SHP77 (cell line): ENCODE measurements at regions not wholly inside any gene's neighbourhood (a gene's known extent, or its start where the extent isn't known, plus 50 kb on each side); places are given as distances from the start of the nearest gene placed in this dataset.
"Not testable (repeated sequence)": the region's sequence is repeated elsewhere in the genome, so short reads cannot be mapped to it uniquely, and the experiment has no call there.

ENCODE experiments used
- DNase-seq, 2 experiments: peaks; one replicate each; lab custom pipeline; 2025; lab: John Stamatoyannopoulos, UW

DNA sequence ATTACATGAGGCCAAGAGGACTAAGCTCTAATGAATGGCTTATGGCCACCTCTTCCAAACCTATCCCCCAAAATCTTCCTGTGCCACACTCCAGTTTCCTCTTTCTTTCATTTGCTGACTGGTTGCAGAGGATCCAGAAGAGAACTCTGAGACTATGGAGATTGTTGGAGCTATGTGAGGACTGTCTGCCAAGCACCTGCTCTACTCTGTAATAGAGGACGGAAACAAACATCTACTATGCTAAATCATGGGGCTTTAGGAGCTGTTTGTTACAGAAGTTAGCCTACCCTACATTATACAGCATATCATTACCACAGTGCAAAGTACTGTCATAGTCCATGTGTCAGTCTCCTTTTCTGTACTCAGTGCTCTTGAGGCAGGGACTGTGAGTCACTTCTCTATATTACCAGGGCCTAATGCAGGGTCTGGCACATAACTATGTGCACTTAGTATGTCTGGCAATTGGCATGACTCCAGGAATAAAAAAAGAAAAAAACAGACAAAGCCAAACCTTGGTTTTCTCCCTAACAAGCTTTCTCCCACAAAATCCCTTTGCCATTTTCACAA is 95.1 kb downstream of the RPAP3 start:
- no peak for DNase-seq

DNA sequence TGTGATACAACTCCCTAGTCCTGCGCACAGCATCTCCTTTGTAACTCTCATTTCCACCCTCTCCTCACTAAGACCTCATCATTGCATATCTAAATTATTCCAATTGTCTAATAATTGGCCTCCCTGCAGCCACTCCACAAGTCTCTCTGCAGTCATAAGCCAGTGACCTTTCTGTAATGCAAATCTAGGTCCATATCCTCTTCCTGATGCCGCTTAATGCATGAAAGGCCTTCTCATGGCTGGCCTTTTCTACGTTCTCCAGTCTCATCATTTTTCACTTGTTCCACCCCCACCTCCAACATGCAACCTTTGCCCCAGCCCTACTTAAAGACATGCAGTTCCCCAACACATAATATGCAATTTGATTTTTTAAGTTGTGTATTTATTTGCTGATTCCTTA is 96.0 kb downstream of the RPAP3 start:
- no peak for DNase-seq

GRCh38 chr12:47608671-47609070 is 97.2 kb downstream of the RPAP3 start:
- not testable (repeated sequence) for DNase-seq

DNA sequence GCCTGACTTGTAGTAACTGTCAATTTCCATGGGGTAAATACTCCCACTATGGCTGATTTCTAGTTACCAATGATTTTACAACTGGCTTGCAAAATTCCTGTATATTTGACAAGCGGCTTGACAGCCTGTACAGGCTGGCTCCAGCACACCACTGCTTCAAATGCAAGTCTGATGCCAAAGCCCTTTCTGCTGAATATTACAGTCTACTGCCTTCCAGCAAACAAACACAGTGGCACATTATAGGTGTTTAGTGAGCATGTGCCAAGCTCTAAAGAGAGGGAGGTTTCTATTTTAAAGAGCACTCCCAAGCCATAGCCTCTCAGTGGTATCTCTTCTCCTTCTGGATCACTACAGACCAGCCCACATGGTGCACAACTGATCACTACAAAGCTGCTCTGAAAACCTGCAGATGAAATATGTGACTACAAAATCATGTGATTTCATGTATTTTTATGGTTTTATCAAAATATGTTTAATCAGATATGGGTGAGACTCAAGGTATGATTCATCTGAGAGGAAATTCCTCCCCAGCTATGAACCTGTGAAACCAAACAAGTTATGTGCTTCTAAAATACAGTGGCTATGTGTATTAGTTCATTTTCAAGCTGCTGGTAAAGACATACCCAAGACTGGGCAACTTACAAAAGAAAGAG is 101.5 kb downstream of the RPAP3 start:
- DNase-seq = no peak

- no peak for DNase-seq
These were observed 102.8 kb downstream of the RPAP3 start for GRCh38 chr12:47602949-47603558.

DNA sequence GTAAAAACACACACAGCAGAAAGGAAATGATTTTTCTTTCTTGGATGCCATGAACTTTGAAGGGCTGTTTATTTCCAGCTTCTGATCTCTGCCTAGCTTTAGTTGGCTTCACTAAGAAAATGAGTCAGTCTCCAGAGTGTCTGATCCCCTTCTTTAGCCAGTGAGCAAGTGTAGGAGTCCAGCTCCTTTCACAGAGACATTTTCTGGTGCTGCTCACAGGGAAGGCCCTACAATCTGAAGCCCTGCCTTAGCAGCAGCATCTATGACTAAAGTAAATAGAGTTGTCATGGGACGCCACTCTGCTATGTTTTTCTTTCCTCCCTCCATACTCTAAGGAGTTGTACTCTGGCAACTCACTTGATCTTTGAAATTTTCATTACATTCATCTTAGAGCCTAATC is 103.5 kb downstream of the RPAP3 start:
- no peak for DNase-seq

DNA sequence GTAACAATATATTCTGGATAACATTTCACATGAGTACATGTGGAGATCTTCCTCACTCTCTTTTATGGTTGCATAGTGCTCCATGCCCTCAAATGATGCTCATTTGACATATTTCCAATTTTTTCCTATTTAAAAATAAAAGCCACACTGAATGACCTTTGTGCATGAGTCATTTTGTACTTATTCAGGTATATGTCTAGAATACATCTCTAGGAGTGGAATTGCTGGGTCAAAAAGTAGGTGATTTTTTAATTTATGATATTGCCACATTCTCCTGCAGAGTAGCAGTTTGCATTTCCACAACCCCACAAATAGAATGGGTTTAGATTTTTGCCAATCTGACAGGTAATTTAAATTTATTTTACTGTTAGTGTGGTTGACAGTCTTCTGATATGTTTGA is 104.8 kb downstream of the RPAP3 start:
- DNase-seq = no peak

- DNase-seq = no peak
These were observed 114.0 kb downstream of the RPAP3 start for GRCh38 chr12:47591795-47592194.

GRCh38 chr12:47591361-47591791 is 114.5 kb downstream of the RPAP3 start:
- DNase-seq = no peak

DNA sequence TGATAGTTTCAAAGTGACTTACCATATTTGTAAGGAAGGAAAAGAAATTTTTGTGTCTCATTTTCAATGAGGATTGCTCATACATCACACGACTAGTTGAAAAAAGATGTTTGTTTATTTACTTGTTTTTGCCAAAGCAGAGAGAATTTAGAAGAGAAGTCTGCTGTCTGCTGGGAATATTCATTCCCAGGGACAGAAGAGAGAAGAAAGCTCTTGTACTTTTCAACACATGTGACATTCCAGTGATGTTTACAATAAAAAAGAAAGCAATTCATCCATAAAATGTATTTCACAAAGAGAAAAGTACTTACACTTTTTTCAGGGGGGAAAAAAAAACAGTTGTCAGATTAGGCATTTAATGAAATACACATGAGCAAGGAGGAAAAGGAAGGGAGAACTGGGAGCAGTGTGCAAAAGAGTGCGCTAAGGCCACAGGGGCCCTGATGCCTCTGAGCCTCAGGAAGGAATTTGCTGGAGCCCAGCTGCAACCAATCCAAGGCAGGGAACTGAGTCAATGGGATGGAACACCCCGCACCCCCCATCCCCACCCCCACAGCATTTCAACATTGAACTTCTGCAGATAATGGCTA is 115.0 kb downstream of the RPAP3 start:
- no peak for DNase-seq

DNA sequence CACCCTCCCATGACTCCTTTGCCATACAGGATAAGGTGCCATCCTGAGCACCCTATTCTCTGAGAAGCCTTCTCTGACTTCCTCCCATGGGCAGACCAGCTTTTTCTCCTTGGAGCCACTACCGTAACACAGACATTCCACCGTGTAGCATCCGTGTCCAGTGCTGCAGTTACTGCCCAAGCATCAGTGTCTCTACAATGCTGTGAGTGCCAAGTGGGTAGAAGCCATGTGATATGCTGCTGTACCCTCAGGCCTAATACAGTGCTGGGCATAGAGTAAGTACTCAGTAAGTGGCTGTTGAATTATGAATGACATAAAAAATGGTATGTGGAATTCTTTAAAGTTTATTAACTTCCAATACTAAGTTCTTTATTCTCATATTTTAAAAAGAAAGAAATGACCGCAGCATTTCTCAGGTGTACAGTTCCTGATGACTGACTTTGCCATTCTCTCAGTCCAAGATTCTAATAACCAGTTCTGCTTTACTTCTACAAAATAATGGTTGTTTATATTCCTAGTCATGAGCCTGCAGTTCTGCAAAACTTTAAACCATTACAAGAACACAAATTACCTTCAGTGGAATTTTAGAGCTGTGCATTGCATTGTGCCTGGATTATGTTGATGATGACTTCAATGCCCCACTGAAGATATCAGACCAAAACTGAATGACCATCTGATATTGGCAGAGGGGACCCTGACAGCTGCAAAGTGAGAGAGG is 118.7 kb downstream of the RPAP3 start:
- no peak for DNase-seq

- no peak for DNase-seq
These were observed 120.3 kb downstream of the RPAP3 start for GRCh38 chr12:47585507-47585906.

GRCh38 chr12:47578836-47579235 is 127.0 kb downstream of the RPAP3 start:
- no peak for DNase-seq

- DNase-seq = no peak
These were observed 128.4 kb downstream of the RPAP3 start for GRCh38 chr12:47577206-47577989.

GRCh38 chr12:47576289-47576945 is 129.4 kb downstream of the RPAP3 start:
- DNase-seq = no peak

- DNase-seq = no peak
These were observed 131.4 kb downstream of the RPAP3 start for GRCh38 chr12:47574252-47575021.

DNA sequence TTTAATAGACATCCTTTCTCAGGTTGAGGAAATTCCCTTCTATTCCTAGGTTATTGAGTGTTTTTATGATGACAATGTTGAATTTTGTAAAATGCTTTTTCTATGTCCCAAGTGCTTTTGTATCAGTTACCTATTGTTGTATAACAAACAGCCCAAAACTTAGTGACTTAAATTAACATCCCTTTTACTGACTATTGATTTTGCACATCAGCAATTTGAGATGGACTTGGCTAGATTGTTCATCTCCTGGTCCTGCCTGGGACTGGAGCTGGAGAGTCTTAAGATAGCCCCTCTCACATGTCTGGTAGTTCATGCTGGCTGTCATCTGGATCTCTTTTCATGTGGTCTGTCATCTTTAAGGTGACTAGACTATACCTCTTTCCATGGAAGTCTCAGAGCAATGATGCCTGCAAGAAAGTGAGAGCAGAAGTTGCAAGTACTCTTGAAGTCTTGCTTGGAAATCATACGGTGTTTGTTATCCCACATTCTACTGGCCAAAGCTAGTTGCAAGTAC is 132.6 kb downstream of the RPAP3 start:
- no peak for DNase-seq

DNA sequence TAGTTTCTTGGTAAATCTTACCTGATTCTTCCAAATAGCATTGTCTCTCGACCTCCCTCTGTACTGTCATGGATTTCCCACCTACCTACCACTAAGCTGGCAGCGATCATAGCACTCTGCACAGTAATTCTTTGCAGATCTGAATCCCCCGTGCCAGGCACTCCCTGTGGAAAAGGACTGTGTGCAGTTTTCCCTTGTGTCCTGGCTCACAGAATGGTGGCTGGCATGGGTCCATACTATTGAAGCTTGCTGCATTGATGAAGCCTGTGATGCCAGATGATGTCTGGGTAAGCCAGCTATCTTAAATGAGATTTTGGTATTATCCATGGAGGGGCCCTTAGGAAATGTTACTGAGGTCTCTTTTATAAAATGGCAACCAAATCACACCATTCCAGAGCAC is 135.7 kb downstream of the RPAP3 start:
- no peak for DNase-seq

GRCh38 chr12:47562201-47562600 is 143.6 kb downstream of the RPAP3 start:
- DNase-seq = no peak

- DNase-seq = no peak
These were observed 144.1 kb downstream of the RPAP3 start for GRCh38 chr12:47561746-47562145.
